GM19463 (cell line): ENCODE measurements at regions not wholly inside any gene's neighbourhood (a gene's known extent, or its start where the extent isn't known, plus 50 kb on each side); places are given as distances from the start of the nearest gene placed in this dataset.

Experiments used
- ATAC-seq: cut with Tn5 transposase; IDR thresholded peaks from one replicate; pipeline ENCODE4 v1.9.1; 2021; ENCODE audit warnings: mild to moderate bottlenecking, moderate library complexity; ENCODE audit not compliant: unreplicated experiment

- ATAC-seq, result no peak
These were observed 59.0 kb upstream of the SPATS2L start for GRCh38 chr2:200247494-200247893.

GRCh38 chr2:200252265-200253067 is 54.0 kb upstream of the SPATS2L start:
- ATAC-seq, result no peak

- ATAC-seq, result no peak
These were observed 52.9 kb upstream of the SPATS2L start for GRCh38 chr2:200253639-200254038.

GRCh38 chr2:200254773-200255172 is 51.7 kb upstream of the SPATS2L start:
- no peak for ATAC-seq

- no peak for ATAC-seq
These were observed 50.9 kb upstream of the SPATS2L start for GRCh38 chr2:200255549-200255948.
